ENCODE measurements at regions not wholly inside any gene's neighbourhood (a gene's known extent, or its start where the extent isn't known, plus 50 kb on each side); places are given as distances from the start of the nearest gene placed in this dataset.

- H3K27ac ChIP-seq (ENCODE audit: low read length) = no peak overlapping the region
- Mint-ChIP-seq H3K4me3 (peak overlapping the region; percentile 13), H3K4me1 (peaks cover 24 to 30% of the 10 kb centered on the region in 2 donors), H3K27me3 (ENCODE audit: low read depth in 2 of 2) (peaks cover 15 to 23% of the 10 kb centered on the region in 2 donors), H3K9me3 (no peaks in the 10 kb centered on the region), H3K27ac (no peak overlapping the region), H3K36me3 (no peaks in the 10 kb centered on the region)
- no peaks in the 10 kb centered on the region for H3K36me3 ChIP-seq (ENCODE audit: control insufficient read depth, insufficient read depth, low read length)
- TF ChIP-seq, protein P1, sequence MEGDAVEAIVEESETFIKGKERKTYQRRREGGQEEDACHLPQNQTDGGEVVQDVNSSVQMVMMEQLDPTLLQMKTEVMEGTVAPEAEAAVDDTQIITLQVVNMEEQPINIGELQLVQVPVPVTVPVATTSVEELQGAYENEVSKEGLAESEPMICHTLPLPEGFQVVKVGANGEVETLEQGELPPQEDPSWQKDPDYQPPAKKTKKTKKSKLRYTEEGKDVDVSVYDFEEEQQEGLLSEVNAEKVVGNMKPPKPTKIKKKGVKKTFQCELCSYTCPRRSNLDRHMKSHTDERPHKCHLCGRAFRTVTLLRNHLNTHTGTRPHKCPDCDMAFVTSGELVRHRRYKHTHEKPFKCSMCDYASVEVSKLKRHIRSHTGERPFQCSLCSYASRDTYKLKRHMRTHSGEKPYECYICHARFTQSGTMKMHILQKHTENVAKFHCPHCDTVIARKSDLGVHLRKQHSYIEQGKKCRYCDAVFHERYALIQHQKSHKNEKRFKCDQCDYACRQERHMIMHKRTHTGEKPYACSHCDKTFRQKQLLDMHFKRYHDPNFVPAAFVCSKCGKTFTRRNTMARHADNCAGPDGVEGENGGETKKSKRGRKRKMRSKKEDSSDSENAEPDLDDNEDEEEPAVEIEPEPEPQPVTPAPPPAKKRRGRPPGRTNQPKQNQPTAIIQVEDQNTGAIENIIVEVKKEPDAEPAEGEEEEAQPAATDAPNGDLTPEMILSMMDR (IDR thresholded peaks at IDR 0.05) = no peak
- no peak for DNase-seq
- no peak overlapping the region for H3K4me3 ChIP-seq (ENCODE audit: low read length)
- 73% methylated on average over 19 of the region's 19 CpGs for WGBS (ENCODE audit: insufficient coverage)
- H3K27me3 ChIP-seq (ENCODE audit: control insufficient read depth, insufficient read depth, low read length) = peaks cover 8% of the 10 kb centered on the region
- peaks cover 35% of the 10 kb centered on the region for H3K4me1 ChIP-seq (ENCODE audit: control insufficient read depth, insufficient read depth, low read length)
- H3K9me3 ChIP-seq (ENCODE audit: control insufficient read depth, insufficient read depth, low read length) = no peaks in the 10 kb centered on the region
- peak in 1 of 3 donors; percentile 20 for ATAC-seq
- intact Hi-C loops (cut with micrococcal nuclease) = no loop called here
Measured at GRCh38 chr22:48089601-48090331, 1327.3 kb downstream of the TBC1D22A start.

GRCh38 chr22:48088926-48089536, 1326.6 kb downstream of the TBC1D22A start:
- Mint-ChIP-seq H3K4me3 (no peak overlapping the region), H3K27ac (no peak overlapping the region), H3K4me1 (peaks cover 31 to 37% of the 10 kb centered on the region in 2 donors), H3K36me3 (no peaks in the 10 kb centered on the region), H3K9me3 (no peaks in the 10 kb centered on the region), H3K27me3 (ENCODE audit: low read depth in 2 of 2) (peaks cover 23 to 28% of the 10 kb centered on the region in 2 donors)
- intact Hi-C loops (cut with micrococcal nuclease) = no loop called here
- H3K4me1 ChIP-seq (ENCODE audit: control insufficient read depth, insufficient read depth, low read length) = peaks cover 42% of the 10 kb centered on the region
- H3K27me3 ChIP-seq (ENCODE audit: control insufficient read depth, insufficient read depth, low read length) = peaks cover 8% of the 10 kb centered on the region
- no peaks in the 10 kb centered on the region for H3K36me3 ChIP-seq (ENCODE audit: control insufficient read depth, insufficient read depth, low read length)
- H3K4me3 ChIP-seq (ENCODE audit: low read length) = no peak overlapping the region
- H3K27ac ChIP-seq (ENCODE audit: low read length) = no peak overlapping the region
- over 99% methylated on average over 8 of the region's 8 CpGs for WGBS (ENCODE audit: insufficient coverage)
- H3K9me3 ChIP-seq (ENCODE audit: control insufficient read depth, insufficient read depth, low read length) = no peaks in the 10 kb centered on the region
- ATAC-seq = no peak
- TF ChIP-seq, protein P1 (IDR thresholded peaks at IDR 0.05) = no peak
- no peak for DNase-seq

- H3K4me1 ChIP-seq (ENCODE audit: control insufficient read depth, insufficient read depth, low read length) = peaks cover 50% of the 10 kb centered on the region
- Mint-ChIP-seq H3K27me3 (ENCODE audit: low read depth in 2 of 2) (peaks cover 27 to 34% of the 10 kb centered on the region in 2 donors), H3K27ac (no peak overlapping the region)
Measured at GRCh38 chr22:48088251-48088650, 1325.8 kb downstream of the TBC1D22A start.

More at GRCh38 chr22:48088251-48088650, 1325.8 kb downstream of the TBC1D22A start:
- H3K4me3 ChIP-seq (ENCODE audit: low read length) = no peak overlapping the region
- H3K27me3 ChIP-seq (ENCODE audit: control insufficient read depth, insufficient read depth, low read length) = peaks cover 12% of the 10 kb centered on the region
- Mint-ChIP-seq H3K36me3 (no peaks in the 10 kb centered on the region), H3K4me1 (peaks cover 37 to 44% of the 10 kb centered on the region in 2 donors), H3K4me3 (no peak overlapping the region), H3K9me3 (no peaks in the 10 kb centered on the region)
- intact Hi-C loops (cut with micrococcal nuclease) = no loop called here
- 80% methylated on average over 4 of the region's 5 CpGs for WGBS (ENCODE audit: insufficient coverage)
- ATAC-seq (no peak), DNase-seq (no peak)
- H3K36me3 ChIP-seq (ENCODE audit: control insufficient read depth, insufficient read depth, low read length) = no peaks in the 10 kb centered on the region
- TF ChIP-seq, protein P1 (IDR thresholded peaks at IDR 0.05) = no peak
- no peaks in the 10 kb centered on the region for H3K9me3 ChIP-seq (ENCODE audit: control insufficient read depth, insufficient read depth, low read length)
- no peak overlapping the region for H3K27ac ChIP-seq (ENCODE audit: low read length)
